COR-L47 (cell line): ENCODE measurements at regions not wholly inside any gene's neighbourhood (a gene's known extent, or its start where the extent isn't known, plus 50 kb on each side); places are given as distances from the start of the nearest gene placed in this dataset.

Experiments
- DNase-seq: peaks from one replicate; lab custom pipeline; 2025; lab: John Stamatoyannopoulos, UW

DNA sequence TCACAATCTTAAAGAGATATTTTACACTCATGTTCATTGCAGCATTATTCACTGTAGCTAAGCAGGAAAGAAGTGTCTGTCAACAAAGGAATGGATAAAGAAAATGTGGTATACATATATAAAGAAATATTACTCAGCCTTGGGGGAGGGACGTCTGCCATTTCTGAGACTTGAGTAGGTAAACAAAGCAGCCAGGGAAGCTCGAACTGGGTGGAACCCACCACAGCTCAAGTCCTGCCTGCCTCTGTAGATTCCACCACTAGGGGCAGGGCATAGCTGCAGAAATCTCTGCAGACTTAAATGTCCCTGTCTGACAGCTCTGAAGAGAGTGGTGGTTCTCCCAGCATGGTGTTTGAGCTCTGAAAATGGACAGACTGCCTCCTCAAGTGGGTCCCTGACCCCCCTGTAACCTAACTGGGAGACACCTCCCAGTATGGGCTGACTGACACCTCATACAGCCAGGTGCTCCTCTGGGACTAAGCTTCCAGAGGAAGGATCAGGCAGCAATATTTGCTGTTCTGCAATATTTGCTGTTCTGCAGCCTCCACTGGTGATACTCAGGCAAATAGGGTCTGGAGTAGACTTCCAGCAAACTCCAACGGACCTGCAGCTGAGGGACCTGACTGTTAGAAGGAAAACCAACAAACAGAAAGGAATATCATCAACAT, 183.3 kb upstream of the SSTR4 start:
- peak; percentile 21 for DNase-seq

DNA sequence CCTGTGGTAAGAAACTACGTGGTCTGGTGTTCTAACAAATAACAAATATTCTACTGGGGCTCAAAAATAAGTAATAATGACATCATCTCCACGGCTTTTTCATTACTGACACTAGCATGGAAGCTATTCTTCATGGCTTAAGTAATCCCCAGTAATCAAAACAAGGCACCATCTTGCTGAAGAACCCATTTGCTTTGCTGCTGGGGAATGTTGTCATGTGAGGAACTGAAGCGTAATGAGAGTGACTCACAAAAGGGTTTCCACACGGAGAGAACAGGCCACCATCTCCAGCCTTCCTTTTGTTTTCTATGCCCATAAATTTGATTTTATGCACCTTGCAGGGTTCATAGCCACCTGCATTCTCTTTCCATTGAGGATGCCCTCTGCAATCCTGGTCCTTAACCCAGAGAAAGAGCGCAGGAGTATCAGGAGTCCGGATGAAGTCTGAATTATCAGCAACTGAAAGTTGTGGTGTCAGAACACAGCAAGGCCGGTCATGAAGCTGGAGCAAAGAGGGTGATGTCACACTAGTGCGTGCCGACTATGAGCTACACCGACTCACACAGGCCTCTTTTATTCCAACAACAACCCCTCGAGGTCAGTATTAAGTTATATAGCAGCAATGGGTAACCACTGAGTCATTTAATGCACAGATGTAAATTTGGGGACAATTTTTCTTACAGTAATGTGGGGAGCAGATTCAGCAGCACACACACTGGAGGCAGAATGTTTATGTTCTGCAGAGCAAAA, 173.7 kb upstream of the SSTR4 start:
- DNase-seq, result no peak

- DNase-seq, result no peak
Observed at GRCh38 chr20:22861990-22862389, 173.1 kb upstream of the SSTR4 start.

GRCh38 chr20:22862671-22863230, 172.4 kb upstream of the SSTR4 start:
- DNase-seq, result no peak

GRCh38 chr20:22863826-22864225, 171.3 kb upstream of the SSTR4 start:
- no peak for DNase-seq

DNA sequence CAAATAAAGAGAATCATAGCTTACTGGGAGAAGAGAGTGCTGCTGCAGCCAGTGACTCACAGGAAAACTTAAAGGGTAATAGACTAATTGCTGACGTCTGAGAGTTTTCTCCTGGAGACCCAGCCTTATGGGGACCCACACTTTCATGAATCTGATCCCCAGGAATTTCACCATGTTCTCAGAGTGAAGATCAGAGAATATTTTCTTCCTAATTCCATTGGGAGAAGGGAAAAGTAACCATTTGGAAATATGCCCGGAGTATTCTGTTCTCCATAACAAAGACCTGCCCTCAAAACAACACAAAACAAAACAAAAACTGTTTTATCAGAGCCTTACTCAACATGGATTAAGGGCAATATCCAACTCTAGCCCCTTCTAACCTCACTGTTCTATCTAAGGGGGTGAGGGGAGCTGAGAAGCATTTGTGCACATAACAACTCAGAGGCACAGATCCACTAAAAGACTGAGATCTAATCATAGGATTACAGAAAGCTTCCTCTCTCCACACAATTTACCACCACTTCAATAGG, 168.2 kb upstream of the SSTR4 start:
- no peak for DNase-seq

DNA sequence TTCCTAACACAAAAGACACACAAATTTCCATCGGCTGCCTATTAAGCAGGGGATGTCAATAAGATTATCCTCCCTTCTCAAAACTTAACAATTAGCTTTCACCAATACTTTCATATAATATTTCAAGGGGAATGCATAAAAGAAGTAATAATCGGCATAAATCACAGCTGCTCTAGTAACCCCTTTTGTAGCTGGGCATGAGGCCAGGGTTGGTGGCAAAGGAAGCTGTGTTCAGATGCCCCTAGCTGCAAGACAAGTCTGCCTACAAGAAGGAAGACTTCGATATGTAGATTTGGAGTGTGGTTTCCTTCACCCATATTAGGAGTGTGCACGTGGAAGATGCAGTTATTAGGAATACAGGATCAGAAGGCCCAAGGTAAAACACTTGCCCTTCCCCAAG, 156.9 kb upstream of the SSTR4 start:
- no peak for DNase-seq

DNA sequence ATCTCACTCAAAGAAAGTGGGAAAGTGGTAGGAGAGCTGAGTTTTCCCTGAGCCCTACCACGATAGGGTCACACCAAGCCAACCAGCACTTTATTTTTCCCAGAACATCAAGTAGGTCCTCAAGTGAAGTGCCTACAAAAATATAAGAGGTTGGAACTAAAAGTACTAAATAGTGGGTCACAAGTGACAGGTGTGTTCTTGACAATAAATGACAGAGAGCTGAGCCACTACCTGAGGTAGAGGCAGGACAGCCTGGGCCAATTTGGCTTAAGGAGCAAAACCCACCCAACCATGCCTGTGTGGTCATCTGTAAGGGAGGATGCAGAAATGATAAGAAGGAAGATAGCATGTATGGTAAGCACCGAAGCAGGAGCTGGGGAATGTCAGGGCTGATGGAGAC, 154.8 kb upstream of the SSTR4 start:
- no peak for DNase-seq

- DNase-seq, result no peak
Observed at GRCh38 chr20:22887796-22888195, 147.3 kb upstream of the SSTR4 start.

GRCh38 chr20:22890594-22891300, 144.4 kb upstream of the SSTR4 start:
- no peak for DNase-seq

GRCh38 chr20:22901164-22901563, 133.9 kb upstream of the SSTR4 start:
- no peak for DNase-seq

DNA sequence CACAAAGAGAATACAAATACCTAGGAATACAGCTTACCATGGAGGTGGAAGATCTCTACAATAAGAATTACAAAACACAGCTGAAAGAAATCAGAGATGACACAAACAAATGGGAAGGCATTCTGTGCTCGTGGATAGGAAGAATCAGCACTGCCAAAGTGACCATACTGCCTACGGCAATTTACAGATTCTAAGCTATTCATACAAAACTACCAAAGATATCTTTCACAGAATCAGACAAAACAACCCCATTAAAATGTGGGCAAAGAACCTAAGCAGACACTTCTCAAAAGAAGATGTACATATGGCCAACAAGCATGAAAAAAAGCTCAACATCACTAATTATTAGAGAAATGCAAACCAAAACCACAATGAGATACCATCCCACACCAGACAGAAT, 133.2 kb upstream of the SSTR4 start:
- no peak for DNase-seq

DNA sequence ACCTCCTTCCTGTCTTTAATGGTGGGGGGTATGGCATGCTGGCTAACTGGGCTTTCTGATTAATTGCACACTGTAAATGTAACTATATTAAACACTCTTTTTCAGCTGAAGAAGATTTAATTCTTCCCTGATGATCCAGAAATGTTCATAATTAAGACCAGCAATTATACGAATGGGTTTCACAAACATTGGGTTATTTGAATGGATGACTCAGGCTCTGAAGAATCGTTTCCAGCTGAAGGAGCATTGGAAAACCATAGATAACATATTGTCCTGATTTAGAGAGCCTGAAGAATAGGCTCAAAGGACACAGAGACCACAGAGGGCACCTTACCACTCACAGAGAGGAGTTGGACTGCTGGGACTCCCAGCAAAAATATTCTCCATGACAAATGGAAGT, 130.7 kb upstream of the SSTR4 start:
- no peak for DNase-seq

- DNase-seq, result no peak
Observed at GRCh38 chr20:22904905-22905304, 130.2 kb upstream of the SSTR4 start.

DNA sequence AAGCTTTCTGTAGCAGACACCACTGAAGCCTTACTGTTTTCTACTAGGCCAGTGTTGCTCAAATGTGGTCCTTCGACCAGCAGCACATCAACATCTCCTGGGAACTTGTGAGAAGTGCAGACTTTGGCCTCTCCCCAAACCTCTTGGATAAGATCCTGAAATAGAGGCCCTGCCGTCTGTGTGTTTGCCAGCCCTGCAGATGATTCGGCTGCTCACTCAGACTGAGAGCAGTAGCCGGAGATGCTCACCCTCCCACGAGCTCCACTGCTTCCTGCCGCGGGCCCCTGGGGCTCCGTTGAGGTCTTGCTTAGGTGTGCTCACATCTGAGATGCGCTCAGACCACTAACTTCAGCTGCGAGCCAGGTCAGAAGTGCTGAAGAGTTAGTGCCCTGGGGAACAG, 129.5 kb upstream of the SSTR4 start:
- no peak for DNase-seq

GRCh38 chr20:22908437-22908836, 126.7 kb upstream of the SSTR4 start:
- DNase-seq, result no peak

- no peak for DNase-seq
Observed at GRCh38 chr20:22908944-22909343, 126.2 kb upstream of the SSTR4 start.

- DNase-seq, result no peak
Observed at GRCh38 chr20:22909436-22909835, 125.7 kb upstream of the SSTR4 start.

DNA sequence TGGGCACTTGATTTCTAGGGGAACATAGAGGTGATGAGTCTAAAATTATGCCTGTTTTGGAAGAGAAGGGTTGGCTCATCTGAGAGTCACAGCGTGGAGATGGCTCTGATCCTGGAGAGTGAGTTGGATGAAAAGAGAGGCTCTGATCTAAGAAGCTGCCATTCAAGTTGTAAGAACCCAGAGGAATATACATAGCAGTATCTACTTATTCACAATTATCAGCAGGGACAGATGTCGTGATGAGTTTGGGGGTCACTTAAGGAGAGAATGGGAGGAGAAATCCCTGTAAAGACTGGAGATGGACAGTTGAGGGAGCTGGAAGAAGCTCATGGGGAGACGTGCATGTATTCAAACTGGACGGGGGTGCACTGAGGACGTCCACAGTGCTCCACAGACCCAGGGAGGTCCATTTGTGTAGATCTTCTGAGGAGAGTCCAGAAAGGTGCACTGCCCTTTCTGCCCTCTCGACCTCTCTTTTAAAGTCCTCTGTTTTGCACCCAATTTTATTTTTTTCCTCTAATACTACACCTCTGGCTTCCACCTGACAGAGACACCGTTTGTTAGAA, 124.7 kb upstream of the SSTR4 start:
- no peak for DNase-seq

- no peak for DNase-seq
Observed at GRCh38 chr20:22914291-22914690, 120.8 kb upstream of the SSTR4 start.

DNA sequence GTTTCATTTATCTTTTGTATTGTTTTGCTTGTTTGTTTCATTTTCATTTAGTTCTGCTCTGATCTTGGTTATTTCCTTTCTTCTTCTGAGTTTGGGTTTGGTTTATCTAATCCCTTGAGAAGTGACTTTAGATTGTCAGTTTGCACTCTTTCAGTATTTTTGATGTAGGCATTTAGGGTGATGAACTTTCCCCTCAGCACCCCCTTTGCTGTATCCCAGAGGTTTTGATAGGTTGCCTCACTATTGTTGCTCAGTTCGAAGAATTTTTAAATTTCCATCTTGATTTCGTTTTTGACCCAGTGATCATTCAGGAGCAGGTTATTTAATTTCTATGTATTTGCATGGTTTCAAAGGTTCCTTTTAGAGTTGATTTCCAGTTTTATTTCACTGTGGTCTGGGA, 119.6 kb upstream of the SSTR4 start:
- no peak for DNase-seq
